ENCODE measurements at regions not wholly inside any gene's neighbourhood (a gene's known extent, or its start where the extent isn't known, plus 50 kb on each side); places are given as distances from the start of the nearest gene placed in this dataset.

- H3K27ac ChIP-seq (ENCODE audit: insufficient read depth, low read length, poor library complexity, severe bottlenecking), result no peak overlapping the region
- H3K27ac Mint-ChIP-seq, result no peak overlapping the region
- peaks cover 2 to 32% (median 7%) of the 10 kb centered on the region in 7 donors for H3K9me3 Mint-ChIP-seq
- no peaks in the 10 kb centered on the region for H3K36me3 ChIP-seq (ENCODE audit: control insufficient read depth, insufficient read depth, low read length)
- DNase-seq, result no peak
- no peak overlapping the region for H3K4me3 ChIP-seq (ENCODE audit: low read depth, low read length)
- H3K4me1 ChIP-seq (ENCODE audit: control insufficient read depth, insufficient read depth, low read length, poor library complexity, severe bottlenecking), result no peaks in the 10 kb centered on the region
- no peaks in the 10 kb centered on the region for H3K27me3 Mint-ChIP-seq
- no peak overlapping the region for H3K4me3 Mint-ChIP-seq
- no peaks in the 10 kb centered on the region for H3K27me3 ChIP-seq (ENCODE audit: control insufficient read depth, insufficient read depth, low read length)
- H3K9me3 ChIP-seq (ENCODE audit: control insufficient read depth in 2 of 2, low read length in 2 of 2), result peaks cover 0 to 4% of the 10 kb centered on the region in 2 experiments
- ATAC-seq (ENCODE audit: low read depth in 2 of 2), result no peak
- H3K36me3 Mint-ChIP-seq, result no peaks in the 10 kb centered on the region
- no peaks in the 10 kb centered on the region for H3K4me1 Mint-ChIP-seq
Observed at GRCh38 chr1:80085067-80085466, 1078.5 kb upstream of the ADGRL4 start.

GRCh38 chr1:80083892-80084291 is 1077.4 kb upstream of the ADGRL4 start:
- DNase-seq (no peak), ATAC-seq (ENCODE audit: low read depth in 2 of 2) (no peak)
- Mint-ChIP-seq H3K4me3 (no peak overlapping the region), H3K36me3 (no peaks in the 10 kb centered on the region), H3K4me1 (no peaks in the 10 kb centered on the region), H3K27me3 (no peaks in the 10 kb centered on the region), H3K27ac (peak overlapping the region in 1 of 3 donors; percentile 56), H3K9me3 (peaks cover 1 to 25% (median 7%) of the 10 kb centered on the region in 7 donors)
- no peak overlapping the region for H3K4me3 ChIP-seq (ENCODE audit: low read depth, low read length)
- H3K27ac ChIP-seq (ENCODE audit: insufficient read depth, low read length, poor library complexity, severe bottlenecking), result no peak overlapping the region
- H3K27me3 ChIP-seq (ENCODE audit: control insufficient read depth, insufficient read depth, low read length), result no peaks in the 10 kb centered on the region
- H3K9me3 ChIP-seq (ENCODE audit: control insufficient read depth in 2 of 2, low read length in 2 of 2), result peaks cover 0 to 4% of the 10 kb centered on the region in 2 experiments
- no peaks in the 10 kb centered on the region for H3K4me1 ChIP-seq (ENCODE audit: control insufficient read depth, insufficient read depth, low read length, poor library complexity, severe bottlenecking)
- H3K36me3 ChIP-seq (ENCODE audit: control insufficient read depth, insufficient read depth, low read length), result no peaks in the 10 kb centered on the region

GRCh38 chr1:80076469-80076868 is 1069.9 kb upstream of the ADGRL4 start:
- Histone ChIP-seq H3K36me3 (ENCODE audit: control insufficient read depth, insufficient read depth, low read length) (no peaks in the 10 kb centered on the region), H3K4me1 (ENCODE audit: control insufficient read depth, insufficient read depth, low read length, poor library complexity, severe bottlenecking) (no peaks in the 10 kb centered on the region), H3K27me3 (ENCODE audit: control insufficient read depth, insufficient read depth, low read length) (no peaks in the 10 kb centered on the region), H3K4me3 (ENCODE audit: low read depth, low read length) (no peak overlapping the region), H3K9me3 (ENCODE audit: control insufficient read depth in 2 of 2, low read length in 2 of 2) (no peaks in the 10 kb centered on the region), H3K27ac (ENCODE audit: insufficient read depth, low read length, poor library complexity, severe bottlenecking) (no peak overlapping the region)
- Mint-ChIP-seq H3K36me3 (no peaks in the 10 kb centered on the region), H3K9me3 (peaks cover 0 to 26% (median 6%) of the 10 kb centered on the region in 7 donors), H3K27me3 (no peaks in the 10 kb centered on the region), H3K27ac (no peak overlapping the region), H3K4me1 (no peaks in the 10 kb centered on the region), H3K4me3 (no peak overlapping the region)
- no peak for DNase-seq
- ATAC-seq (ENCODE audit: low read depth in 2 of 2), result no peak

GRCh38 chr1:80075351-80075750 is 1068.8 kb upstream of the ADGRL4 start:
- no peak overlapping the region for H3K4me3 Mint-ChIP-seq
- Histone ChIP-seq H3K27ac (ENCODE audit: insufficient read depth, low read length, poor library complexity, severe bottlenecking) (no peak overlapping the region), H3K27me3 (ENCODE audit: control insufficient read depth, insufficient read depth, low read length) (no peaks in the 10 kb centered on the region), H3K9me3 (ENCODE audit: control insufficient read depth in 2 of 2, low read length in 2 of 2) (no peaks in the 10 kb centered on the region), H3K36me3 (ENCODE audit: control insufficient read depth, insufficient read depth, low read length) (no peaks in the 10 kb centered on the region), H3K4me1 (ENCODE audit: control insufficient read depth, insufficient read depth, low read length, poor library complexity, severe bottlenecking) (no peaks in the 10 kb centered on the region), H3K4me3 (ENCODE audit: low read depth, low read length) (no peak overlapping the region)
- ATAC-seq (ENCODE audit: low read depth in 2 of 2) (no peak), DNase-seq (no peak)
- no peaks in the 10 kb centered on the region for H3K27me3 Mint-ChIP-seq
- H3K36me3 Mint-ChIP-seq, result no peaks in the 10 kb centered on the region
- H3K4me1 Mint-ChIP-seq, result no peaks in the 10 kb centered on the region
- peaks cover 0 to 21% (median 5%) of the 10 kb centered on the region in 7 donors for H3K9me3 Mint-ChIP-seq
- H3K27ac Mint-ChIP-seq, result no peak overlapping the region

- Histone ChIP-seq H3K27ac (ENCODE audit: insufficient read depth, low read length, poor library complexity, severe bottlenecking) (no peak overlapping the region), H3K4me3 (ENCODE audit: low read depth, low read length) (no peak overlapping the region), H3K9me3 (ENCODE audit: control insufficient read depth in 2 of 2, low read length in 2 of 2) (no peaks in the 10 kb centered on the region), H3K4me1 (ENCODE audit: control insufficient read depth, insufficient read depth, low read length, poor library complexity, severe bottlenecking) (no peaks in the 10 kb centered on the region), H3K27me3 (ENCODE audit: control insufficient read depth, insufficient read depth, low read length) (no peaks in the 10 kb centered on the region), H3K36me3 (ENCODE audit: control insufficient read depth, insufficient read depth, low read length) (no peaks in the 10 kb centered on the region)
- Mint-ChIP-seq H3K27me3 (no peaks in the 10 kb centered on the region), H3K36me3 (no peaks in the 10 kb centered on the region), H3K4me1 (no peaks in the 10 kb centered on the region), H3K9me3 (peaks cover 0 to 22% (median 5%) of the 10 kb centered on the region in 7 donors), H3K4me3 (no peak overlapping the region), H3K27ac (no peak overlapping the region)
- no peak for DNase-seq
- ATAC-seq (ENCODE audit: low read depth in 2 of 2), result no peak
Observed at GRCh38 chr1:80072563-80072962, 1066.0 kb upstream of the ADGRL4 start.

GRCh38 chr1:80066060-80066459 is 1059.5 kb upstream of the ADGRL4 start:
- Mint-ChIP-seq H3K4me3 (no peak overlapping the region), H3K36me3 (no peaks in the 10 kb centered on the region), H3K27ac (no peak overlapping the region), H3K27me3 (no peaks in the 10 kb centered on the region), H3K4me1 (no peaks in the 10 kb centered on the region), H3K9me3 (peaks cover 2 to 14% (median 5%) of the 10 kb centered on the region in 7 donors)
- ATAC-seq (ENCODE audit: low read depth in 2 of 2), result no peak
- Histone ChIP-seq H3K36me3 (ENCODE audit: control insufficient read depth, insufficient read depth, low read length) (no peaks in the 10 kb centered on the region), H3K27ac (ENCODE audit: insufficient read depth, low read length, poor library complexity, severe bottlenecking) (no peak overlapping the region), H3K4me1 (ENCODE audit: control insufficient read depth, insufficient read depth, low read length, poor library complexity, severe bottlenecking) (no peaks in the 10 kb centered on the region), H3K4me3 (ENCODE audit: low read depth, low read length) (no peak overlapping the region), H3K9me3 (ENCODE audit: control insufficient read depth in 2 of 2, low read length in 2 of 2) (no peaks in the 10 kb centered on the region), H3K27me3 (ENCODE audit: control insufficient read depth, insufficient read depth, low read length) (no peaks in the 10 kb centered on the region)
- no peak for DNase-seq

- no peak for DNase-seq
- Histone ChIP-seq H3K4me1 (ENCODE audit: control insufficient read depth, insufficient read depth, low read length, poor library complexity, severe bottlenecking) (no peaks in the 10 kb centered on the region), H3K36me3 (ENCODE audit: control insufficient read depth, insufficient read depth, low read length) (no peaks in the 10 kb centered on the region)
Observed at GRCh38 chr1:80064524-80064923, 1058.0 kb upstream of the ADGRL4 start.

GRCh38 chr1:80059940-80060339 is 1053.4 kb upstream of the ADGRL4 start:
- ATAC-seq (ENCODE audit: low read depth in 2 of 2) (no peak), DNase-seq (no peak)
- H3K9me3 Mint-ChIP-seq, result peaks cover 0 to 15% (median 3%) of the 10 kb centered on the region in 7 donors
- no peaks in the 10 kb centered on the region for H3K36me3 Mint-ChIP-seq
- H3K4me1 ChIP-seq (ENCODE audit: control insufficient read depth, insufficient read depth, low read length, poor library complexity, severe bottlenecking), result no peaks in the 10 kb centered on the region
- H3K4me1 Mint-ChIP-seq, result no peaks in the 10 kb centered on the region
- no peak overlapping the region for H3K4me3 Mint-ChIP-seq
- H3K4me3 ChIP-seq (ENCODE audit: low read depth, low read length), result no peak overlapping the region
- H3K9me3 ChIP-seq (ENCODE audit: control insufficient read depth in 2 of 2, low read length in 2 of 2), result no peaks in the 10 kb centered on the region
- no peak overlapping the region for H3K27ac ChIP-seq (ENCODE audit: insufficient read depth, low read length, poor library complexity, severe bottlenecking)
- no peak overlapping the region for H3K27ac Mint-ChIP-seq
- no peaks in the 10 kb centered on the region for H3K36me3 ChIP-seq (ENCODE audit: control insufficient read depth, insufficient read depth, low read length)
- H3K27me3 Mint-ChIP-seq, result no peaks in the 10 kb centered on the region
- H3K27me3 ChIP-seq (ENCODE audit: control insufficient read depth, insufficient read depth, low read length), result no peaks in the 10 kb centered on the region

More at GRCh38 chr1:80064524-80064923, 1058.0 kb upstream of the ADGRL4 start:
- H3K27me3 Mint-ChIP-seq, result no peaks in the 10 kb centered on the region
- no peak overlapping the region for H3K27ac Mint-ChIP-seq
- H3K4me3 Mint-ChIP-seq, result no peak overlapping the region
- no peaks in the 10 kb centered on the region for H3K36me3 Mint-ChIP-seq
- no peak overlapping the region for H3K27ac ChIP-seq (ENCODE audit: insufficient read depth, low read length, poor library complexity, severe bottlenecking)
- no peak overlapping the region for H3K4me3 ChIP-seq (ENCODE audit: low read depth, low read length)
- H3K9me3 Mint-ChIP-seq, result peaks cover 2 to 22% (median 5%) of the 10 kb centered on the region in 7 donors
- H3K27me3 ChIP-seq (ENCODE audit: control insufficient read depth, insufficient read depth, low read length), result no peaks in the 10 kb centered on the region
- no peaks in the 10 kb centered on the region for H3K9me3 ChIP-seq (ENCODE audit: control insufficient read depth in 2 of 2, low read length in 2 of 2)
- no peak for ATAC-seq (ENCODE audit: low read depth in 2 of 2)
- no peaks in the 10 kb centered on the region for H3K4me1 Mint-ChIP-seq
